Stimulated activated CD4-positive, alpha-beta T cell treated with anti-CD3 and anti-CD28 coated beads, TNF-alpha, amount 100 ng/mL, for 1 hour (primary cell): ENCODE measurements at regions not wholly inside any gene's neighbourhood (a gene's known extent, or its start where the extent isn't known, plus 50 kb on each side); places are given as distances from the start of the nearest gene placed in this dataset.

ENCODE experiments used
- DNase-seq, 3 donors: peaks; one replicate each; pipeline ENCODE4 v3.0.0-alpha.2; 2020; ENCODE audit warnings: low read depth in 3 of 3, low spot score in 1 of 3

DNA sequence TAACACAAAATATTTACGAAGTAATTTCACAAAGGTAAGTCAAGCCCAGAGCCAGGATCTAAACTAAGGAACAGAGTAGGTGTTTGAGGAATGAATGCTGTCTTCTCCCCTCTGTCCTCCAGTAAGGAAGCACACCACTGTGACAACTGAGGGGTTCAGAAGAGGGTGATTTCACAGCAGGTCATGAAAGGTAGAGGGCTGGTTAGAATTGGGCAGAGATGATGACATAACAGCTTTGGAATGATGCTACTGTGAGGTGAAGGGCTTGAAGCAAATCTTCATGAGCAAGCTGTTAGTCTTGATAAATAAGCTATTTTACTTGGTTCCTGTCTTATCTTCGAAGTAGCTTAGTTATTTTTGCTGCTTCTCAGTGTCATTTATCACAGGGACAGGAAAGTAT is 498.6 kb downstream of the FGF9 start:
- no peak for DNase-seq

DNA sequence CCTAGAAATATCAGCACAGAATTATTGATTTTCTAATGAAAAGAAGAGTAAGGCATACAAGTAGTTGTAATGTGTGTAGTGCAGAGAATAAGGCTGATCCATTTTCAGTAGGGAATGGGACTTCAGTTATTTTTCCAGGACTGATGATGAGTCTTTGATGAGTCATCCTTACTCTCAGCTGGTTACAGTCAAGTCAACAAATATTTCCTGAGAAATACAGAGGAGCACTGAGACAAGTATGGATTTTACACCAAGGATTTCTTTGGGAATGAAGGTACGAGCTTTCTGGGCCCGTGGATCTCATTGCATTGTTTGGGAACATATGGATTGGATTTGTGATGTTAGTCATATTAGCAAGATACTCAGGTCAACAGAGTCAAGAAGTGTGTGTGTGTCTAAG is 502.7 kb downstream of the FGF9 start:
- DNase-seq: no peak

DNA sequence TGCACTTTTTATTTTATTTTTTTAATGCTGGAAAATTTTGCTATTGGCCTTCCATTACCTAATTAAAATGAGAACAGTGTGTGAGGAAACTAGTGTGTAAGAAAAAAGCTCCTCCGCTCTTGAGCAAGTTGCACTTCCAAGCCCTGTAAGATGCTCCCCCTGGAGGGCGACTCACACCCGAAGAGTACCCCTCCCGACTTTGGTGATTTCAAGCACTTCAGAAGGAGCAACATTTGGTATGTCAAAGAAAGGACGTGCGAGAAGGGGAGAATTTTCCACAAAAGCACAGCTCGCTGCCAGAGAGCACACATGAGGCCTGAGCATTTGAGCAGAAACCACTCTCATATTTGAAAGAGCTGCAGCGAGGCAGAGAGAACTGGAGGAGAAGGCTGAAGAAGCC is 504.4 kb downstream of the FGF9 start:
- DNase-seq: no peak

DNA sequence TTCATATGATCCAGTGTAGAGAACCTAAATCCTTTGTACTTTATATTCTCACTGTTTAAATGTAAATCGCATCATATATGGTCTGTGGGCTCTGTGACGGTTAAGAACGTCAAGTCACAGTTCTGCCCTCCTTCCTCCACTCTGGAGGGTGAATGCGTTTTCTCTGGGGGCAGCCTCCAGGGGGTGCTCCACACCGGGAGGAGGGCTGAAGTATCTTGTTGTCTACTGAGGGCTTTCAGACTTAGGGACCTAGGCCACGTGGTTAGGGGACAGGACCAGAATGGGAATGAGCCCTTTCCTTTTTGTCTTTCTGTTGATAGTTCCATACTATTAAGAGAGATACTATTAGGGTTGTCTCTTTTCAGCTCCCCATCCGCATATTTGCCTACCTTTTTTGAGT is 504.9 kb downstream of the FGF9 start:
- DNase-seq: no peak

DNA sequence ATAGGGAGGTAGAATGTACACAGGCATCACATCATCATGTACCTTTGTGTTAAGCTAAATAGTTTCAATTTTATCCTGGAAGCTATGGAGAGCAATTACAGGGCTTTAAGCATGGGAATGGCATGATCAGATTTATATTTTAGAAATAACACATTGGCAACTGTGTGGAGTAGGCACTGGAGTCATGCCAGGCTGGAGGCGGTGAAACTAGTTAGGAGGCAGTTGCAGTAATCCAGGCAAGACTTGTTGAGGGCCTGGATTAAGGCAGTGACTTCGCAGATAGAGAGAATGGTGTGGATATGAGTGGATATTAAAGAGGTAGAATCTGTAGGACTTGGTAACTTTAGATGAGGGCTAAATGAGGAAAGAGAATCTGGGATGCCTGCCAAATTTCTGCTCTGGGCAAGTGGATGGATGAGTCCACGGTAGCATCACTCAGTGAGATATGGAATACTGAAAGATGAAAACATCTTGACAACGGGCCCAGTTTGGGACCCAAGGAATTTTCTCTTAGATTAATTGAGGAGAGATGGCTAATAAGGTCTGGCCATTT is 506.2 kb downstream of the FGF9 start:
- DNase-seq: no peak

DNA sequence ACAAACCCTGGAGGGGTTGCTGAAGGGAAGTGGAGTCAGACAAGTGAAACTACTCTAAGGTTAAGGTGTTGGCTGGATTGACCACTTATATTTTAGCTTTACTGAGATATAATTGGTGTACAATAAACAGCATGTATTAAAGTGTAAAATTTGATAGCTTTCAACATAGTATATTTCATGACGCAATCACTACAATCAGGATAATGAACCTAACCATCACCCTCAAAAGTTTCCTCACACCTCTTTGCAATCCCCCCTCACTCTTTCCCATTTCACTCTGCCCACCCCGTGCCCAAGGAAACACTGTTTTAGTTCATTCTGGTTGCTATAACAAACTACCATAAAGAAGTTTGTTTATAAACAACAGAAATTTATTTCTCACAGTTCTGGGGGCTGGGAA is 508.0 kb downstream of the FGF9 start:
- DNase-seq: no peak

DNA sequence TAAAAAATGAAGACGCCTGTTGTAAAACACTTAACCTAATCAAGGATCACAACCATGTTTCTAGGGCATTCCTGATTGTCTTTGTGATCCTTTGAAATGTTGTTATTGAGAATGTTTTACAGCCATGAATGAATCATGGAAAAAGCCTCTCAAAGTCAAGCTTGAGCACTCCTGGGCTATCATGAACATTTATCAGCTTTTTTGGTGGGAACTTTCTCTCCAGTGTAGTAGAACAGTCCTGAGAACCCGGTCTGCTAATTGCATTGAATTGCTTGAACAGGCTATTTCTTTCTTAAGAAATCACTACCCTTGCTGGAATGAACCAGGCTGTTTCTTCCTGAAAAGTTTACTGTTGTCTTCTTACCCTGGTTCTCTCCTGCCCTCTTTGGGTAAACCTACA is 516.5 kb downstream of the FGF9 start:
- DNase-seq: no peak

DNA sequence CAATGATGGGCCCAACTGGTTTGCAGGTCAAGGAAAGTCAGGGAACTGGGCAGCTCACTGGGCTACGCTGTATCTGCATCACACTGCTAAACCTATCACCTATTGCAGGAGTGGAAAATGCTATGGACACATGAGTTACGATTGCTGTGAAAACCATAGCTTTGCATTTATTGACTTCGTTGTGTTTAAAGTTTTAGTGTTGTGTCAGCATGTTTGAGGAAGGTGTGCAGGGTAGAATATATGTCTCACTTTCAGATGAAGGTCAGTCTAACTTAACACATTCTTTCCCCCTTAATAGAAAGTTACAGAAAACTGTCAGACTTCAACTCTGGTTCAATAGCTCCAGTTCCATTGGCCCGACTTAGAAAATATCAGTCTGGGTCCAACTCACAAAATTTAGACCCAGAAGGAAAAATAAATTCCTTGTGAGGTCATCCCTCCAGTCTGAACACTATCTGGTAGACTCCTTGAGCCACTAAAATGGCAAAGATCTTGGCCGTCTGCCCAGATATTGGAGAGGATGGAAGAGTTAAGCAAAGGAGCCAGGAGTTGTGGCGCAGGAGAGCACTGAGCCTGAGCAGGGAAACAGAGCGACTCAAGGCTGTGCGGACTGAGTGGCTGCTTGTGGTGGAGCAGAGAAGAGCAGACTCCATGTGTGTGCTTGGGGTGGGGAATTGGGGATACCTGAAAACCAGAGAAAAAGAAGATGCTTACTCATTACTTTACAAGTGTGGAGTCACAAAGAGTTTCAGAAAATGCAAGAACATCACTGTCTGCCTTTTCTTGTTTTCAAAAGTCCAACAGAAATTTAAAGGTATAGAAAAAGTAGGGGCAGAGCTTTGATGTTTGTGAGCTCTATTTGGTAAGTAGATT is 518.5 kb downstream of the FGF9 start:
- no peak for DNase-seq

DNA sequence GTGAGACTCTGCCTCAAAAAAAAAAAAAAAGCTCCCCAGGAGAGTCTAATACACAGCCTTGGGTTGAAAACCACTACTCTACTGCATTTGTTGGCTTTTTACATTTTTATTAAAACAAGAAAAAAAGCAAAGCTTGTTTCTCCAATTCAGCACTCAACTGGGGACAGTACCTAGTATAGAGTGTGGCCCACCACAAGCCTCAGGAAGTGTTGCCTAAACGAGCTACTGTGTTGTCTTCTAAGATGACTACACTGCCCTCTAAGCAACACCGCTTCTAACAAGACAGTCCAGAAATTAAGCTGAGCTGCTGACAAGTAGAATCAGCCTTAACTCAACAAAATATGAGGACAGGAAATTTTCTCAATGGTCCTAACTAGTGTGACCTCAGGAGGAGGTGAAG is 522.2 kb downstream of the FGF9 start:
- no peak for DNase-seq

DNA sequence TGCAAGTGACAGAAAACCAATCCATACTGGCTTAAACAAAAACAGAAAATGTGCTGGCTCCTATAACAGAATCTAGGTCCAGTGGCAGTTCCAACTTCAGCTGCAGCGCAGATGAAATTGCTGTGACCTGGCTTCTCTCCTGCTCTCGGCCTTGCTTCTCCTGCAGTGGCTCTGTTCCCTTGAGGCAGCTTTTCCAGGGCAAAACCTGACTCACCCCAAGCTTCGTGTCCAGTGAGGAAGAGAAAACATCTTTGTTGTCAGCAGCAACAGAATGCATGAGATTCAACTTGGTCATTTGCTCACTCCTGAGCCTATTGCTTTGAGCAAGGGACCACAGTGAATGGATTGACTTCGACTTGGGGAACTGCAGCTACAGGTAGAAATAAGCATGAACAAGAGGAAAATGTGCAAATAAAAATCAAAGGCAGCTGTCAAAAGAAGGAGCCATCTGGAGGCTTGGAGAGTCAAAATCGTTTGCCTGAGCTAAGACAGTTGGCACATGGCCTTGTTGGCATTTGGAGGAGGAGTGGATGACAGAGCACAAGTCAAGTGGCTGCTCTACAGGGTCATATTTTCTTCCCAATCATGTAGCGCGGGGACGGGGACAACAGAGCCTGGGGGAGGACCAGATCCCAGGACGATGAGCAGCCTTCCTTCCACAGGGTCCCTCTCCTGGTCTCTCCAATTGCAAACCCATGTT is 523.4 kb downstream of the FGF9 start:
- DNase-seq: no peak

DNA sequence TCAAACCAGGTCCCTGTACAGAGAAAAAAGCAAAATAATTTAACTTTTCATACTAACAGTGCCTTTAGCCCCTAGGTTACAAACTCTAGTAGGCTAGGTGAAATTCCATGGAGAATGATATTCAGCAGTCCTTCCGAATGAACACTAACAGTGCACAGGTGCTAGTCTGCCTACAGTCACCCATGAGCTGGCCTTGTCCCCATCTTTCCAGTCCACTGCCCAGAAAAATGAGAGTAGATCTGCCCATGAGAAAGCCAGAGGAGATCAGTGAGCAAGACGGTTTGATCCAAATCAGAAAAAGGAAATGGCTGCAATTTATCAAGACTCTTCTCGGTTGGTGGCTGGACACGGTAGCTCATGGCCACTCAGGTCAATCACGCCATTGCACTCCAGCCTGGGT is 524.9 kb downstream of the FGF9 start:
- DNase-seq: no peak

DNA sequence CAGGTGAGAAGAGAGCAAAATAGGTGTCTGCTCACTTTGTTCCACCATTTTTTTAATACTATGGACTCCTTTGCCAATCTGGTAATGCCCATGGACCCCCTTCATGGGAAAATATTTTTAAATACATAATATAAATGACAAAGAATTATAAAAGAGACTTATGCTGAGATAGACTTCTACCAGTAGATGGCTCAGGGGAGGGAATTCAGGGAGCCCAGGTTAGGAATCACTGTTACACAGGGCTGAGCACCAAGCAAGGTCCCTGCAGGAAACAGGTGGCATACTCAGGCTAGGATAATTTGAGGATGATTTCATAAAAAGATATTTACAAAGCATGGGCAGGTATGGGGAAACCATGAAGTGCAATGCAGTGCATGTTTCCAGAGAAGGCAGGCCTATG is 525.9 kb downstream of the FGF9 start:
- no peak for DNase-seq

DNA sequence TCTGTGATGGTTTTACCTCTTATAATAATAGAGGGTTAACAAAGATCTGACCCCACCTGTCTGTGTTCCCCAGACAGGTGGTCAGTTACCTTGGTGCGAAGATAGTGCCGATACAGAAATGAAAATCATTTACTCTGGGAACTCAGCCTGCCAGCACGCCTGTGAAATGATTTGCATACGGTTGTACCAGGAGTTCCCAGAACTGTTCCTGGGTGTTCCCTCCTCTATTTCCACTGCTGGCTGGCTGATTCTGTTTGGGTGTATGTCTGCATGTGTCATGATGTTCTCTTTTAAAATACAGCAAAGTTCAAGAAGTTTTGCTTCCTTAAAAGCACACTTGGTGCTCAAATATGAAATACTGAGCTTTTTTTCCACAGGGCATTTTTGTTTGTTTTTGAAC is 527.1 kb downstream of the FGF9 start:
- DNase-seq: no peak

DNA sequence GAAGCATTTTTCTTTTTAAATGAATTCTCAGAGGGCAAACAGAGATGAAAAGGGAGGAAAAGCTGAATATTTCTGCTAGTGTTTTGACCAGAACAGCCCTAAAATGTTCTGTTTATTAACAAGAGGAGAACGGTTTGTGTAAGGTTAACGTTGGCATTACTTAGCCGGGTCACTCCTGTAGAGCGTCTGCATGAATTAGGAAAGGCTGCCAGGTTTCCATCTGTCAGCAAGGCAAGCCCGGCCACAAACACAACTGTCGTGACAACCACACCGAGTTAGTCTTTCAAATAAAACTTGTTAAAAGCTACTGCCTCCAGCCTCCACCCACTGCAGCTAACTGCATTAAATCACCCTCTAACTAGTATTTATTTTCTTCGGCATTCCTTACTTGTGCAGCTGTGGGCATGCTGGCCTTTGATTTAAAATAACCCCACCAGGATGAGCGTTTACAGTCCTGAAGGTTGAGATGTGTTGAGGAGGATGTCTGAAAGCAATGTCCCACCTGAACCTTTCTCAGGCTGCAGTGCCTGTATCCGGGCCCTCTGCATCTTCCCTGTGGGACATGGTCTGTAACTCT is 527.9 kb downstream of the FGF9 start:
- DNase-seq: no peak

DNA sequence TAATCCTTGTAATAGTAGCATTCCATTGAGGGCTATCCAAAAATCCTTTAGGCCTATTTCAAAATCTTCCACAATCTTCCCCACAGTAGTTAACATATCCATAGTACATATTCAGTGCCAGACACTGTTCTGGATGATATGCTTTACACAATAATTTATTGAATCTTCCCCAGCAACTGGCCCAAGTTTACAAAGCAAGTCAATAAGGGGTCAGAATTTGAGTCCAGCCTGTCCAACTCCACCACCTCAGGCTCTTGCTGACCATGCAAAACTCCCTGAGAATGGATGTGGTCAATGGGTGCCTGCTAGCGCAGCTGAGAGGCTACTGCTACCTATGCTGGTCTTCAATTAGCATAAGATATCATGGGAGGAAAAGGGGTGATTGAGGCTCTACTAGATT is 529.6 kb downstream of the FGF9 start:
- no peak for DNase-seq

DNA sequence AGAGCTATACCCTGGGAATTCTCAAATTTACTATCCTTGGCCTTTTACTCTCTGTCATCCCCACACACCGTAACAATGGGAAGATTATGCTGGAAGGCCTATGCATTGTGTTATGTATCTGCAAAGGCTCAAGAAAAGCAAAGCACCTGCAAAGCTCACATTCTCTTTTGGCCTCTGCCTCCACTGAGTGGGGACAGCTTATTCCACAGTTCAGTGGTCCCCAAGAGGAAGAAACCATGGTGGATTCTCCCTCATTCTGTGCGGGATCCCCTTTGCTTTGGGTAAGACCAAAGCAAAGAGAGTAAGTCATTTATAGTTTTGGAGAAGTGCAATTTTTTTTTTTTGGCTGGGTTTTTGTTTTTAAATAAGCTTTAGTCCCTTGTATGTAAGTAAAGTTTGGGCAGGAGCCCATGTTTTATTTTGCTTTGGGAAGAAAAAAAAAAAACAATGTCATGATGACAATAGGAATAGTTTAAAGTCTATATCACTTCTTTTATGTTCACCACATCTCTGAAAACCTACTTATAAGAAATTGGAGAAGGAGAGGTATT is 530.6 kb downstream of the FGF9 start:
- DNase-seq: no peak

DNA sequence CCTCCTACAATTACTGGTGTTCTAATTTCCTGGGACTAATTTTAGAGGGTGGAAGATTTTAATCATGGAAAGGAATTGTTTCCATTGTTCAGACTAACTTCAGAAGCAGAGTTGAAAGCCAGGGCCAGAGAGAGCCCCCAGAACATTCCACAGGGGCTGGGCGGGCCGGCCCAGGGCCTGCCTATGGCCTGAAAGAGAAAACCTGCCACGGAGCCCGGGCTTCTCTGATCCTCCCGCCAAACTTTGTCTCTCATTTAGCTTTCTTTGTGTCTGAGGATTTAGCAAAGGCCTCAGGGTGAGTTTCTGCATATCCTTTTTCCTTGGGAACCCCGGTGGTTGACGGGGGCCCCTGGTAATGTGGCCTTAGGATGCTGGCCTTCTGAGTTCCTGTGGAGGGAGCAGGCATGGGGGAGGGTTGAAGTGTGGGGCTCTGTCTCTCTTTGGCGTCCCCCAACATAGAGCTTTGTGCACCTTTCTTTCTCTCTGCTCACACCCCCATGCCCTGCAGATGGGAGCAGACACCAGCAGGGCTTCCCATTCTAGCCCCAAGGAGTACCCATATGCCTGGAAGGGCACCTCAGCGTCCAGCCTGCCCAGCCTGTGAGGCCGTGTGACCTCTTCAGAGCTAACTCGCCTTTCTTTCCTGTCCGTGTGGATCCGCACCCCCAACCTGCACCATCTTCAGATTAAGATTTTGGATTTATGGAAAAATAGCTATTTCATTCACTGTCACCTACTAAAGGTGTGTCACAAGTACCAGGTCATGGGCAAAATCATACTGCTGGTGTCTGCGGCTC is 539.5 kb downstream of the FGF9 start:
- DNase-seq: no peak

DNA sequence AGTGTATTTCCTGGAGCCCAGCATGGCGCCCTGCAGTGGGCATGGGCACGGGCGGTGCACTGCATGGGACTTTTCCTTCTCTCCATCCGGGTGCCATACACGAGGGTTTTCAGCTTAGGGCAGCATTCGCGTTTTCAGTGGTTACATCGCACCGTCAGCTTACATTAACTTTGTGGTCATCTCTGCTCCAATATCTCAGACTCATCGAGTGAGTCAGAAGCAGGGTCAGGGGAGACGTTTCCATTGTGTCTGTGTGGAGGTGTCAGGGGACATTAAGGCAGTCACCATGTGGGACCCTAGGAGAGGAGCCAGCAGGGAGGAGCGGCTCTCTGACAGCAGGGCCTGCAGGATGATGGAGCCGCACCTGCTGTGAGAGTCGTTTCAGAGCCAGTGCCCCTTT is 541.0 kb downstream of the FGF9 start:
- no peak for DNase-seq

DNA sequence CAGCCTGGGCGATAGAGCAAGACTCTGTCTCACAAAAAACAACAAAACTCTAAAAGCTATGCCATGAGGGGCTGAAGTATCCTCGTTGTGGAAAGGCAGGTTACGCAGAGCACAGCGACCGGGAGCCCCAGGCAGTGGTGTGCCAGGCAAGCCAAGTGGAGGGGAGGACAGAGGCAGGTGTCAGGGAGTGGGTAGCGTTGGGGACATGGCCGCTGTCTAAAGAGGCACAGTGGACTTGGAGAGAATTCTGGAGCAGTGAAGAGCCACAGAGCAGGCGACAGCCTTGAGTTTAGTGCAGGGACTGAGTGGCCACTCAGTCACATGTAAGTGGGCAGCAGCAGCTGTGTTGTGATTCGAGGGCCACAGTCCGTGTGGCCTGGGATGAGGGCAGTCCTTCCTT is 541.7 kb downstream of the FGF9 start:
- DNase-seq: no peak

DNA sequence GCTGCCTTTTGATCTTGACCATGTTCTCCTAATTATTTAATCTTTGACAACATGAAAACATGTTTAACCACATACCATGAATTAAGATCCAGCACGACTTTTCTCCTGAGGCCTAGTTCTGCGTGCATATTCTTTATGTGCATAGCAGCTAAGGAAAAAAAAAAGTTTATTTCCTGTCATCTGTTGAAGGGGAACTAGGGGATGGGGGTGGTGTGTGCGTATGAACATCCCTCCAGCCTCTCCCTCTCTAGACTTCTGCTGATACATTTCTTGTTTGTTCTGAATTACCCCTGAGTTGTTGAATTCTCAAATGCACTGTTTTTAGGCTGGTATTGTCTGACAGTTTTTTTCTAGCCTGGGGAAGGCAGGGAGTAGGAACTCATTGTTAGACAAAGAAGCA is 543.3 kb downstream of the FGF9 start:
- no peak for DNase-seq

DNA sequence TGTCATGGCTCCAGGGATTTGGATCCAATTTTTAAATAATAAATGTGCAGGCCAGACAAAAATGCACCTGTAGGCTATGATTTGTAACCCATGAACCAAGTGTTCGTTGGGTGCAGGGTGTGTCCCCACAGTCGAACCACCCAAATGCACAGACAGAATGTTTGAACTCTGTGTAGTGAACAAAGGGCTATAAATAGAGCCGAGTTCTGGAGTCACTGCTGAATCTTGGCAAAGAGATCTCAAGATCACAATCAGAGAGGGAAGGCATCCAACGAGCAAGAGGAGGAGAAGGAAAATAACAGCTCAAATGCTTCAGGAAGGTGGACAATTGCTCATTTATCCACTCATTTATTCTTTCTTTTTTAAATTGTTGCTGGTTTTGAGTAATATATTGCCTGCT is 547.9 kb downstream of the FGF9 start:
- DNase-seq: no peak
